OCI-LY7 (cell line): ENCODE measurements at regions not wholly inside any gene's neighbourhood (a gene's known extent, or its start where the extent isn't known, plus 50 kb on each side); places are given as distances from the start of the nearest gene placed in this dataset.
"Not testable (repeated sequence)": the region's sequence is repeated elsewhere in the genome, so short reads cannot be mapped to it uniquely, and the experiment has no call there.

Experiments used
- EZH2phosphoT487 ChIP-seq: fragments of 200-600 bp; sonication (generic); IDR thresholded peaks from 2 replicates; pipeline ENCODE4 v1.6.1; 2018; ENCODE audit warnings: low read depth, borderline replicate concordance, mild to moderate bottlenecking, mixed run types, antibody characterized with exemption, low read length, moderate library complexity, mixed read lengths
- TF ChIP-seq, protein P1 (sequence below): fragments of 200-600 bp; sonication (generic); conservative IDR thresholded peaks from 2 replicates; pipeline ENCODE4 v1.5.1; 2014; ENCODE audit warnings: mild to moderate bottlenecking, antibody characterized with exemption, low read length, moderate library complexity, mixed read lengths

DNA sequence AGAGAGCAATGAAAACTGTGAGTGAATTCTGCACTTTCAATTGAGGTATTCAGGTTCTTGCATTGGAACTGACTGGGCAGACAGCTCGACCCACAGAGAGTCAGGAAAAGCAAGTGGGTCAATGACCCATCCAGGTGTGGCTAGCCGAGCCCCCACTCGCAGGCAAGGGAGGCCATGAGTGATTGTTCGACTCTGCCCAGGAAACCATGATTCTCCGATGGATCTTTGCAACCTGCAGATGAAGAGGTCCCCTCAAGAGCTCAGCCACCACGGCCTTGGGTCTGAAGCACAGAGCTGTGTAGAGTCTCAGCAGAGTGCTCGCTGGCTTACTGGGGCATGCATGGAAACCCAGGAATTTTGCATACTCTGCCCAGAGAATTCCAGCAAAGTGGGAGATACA is 4215.4 kb upstream of the OR11H1 start:
- TF ChIP-seq, protein P1, sequence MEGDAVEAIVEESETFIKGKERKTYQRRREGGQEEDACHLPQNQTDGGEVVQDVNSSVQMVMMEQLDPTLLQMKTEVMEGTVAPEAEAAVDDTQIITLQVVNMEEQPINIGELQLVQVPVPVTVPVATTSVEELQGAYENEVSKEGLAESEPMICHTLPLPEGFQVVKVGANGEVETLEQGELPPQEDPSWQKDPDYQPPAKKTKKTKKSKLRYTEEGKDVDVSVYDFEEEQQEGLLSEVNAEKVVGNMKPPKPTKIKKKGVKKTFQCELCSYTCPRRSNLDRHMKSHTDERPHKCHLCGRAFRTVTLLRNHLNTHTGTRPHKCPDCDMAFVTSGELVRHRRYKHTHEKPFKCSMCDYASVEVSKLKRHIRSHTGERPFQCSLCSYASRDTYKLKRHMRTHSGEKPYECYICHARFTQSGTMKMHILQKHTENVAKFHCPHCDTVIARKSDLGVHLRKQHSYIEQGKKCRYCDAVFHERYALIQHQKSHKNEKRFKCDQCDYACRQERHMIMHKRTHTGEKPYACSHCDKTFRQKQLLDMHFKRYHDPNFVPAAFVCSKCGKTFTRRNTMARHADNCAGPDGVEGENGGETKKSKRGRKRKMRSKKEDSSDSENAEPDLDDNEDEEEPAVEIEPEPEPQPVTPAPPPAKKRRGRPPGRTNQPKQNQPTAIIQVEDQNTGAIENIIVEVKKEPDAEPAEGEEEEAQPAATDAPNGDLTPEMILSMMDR = not testable (repeated sequence)
- TF ChIP-seq EZH2phosphoT487 = not testable (repeated sequence)
